ENCODE measurements at regions not wholly inside any gene's neighbourhood (a gene's known extent, or its start where the extent isn't known, plus 50 kb on each side); places are given as distances from the start of the nearest gene placed in this dataset.

DNA sequence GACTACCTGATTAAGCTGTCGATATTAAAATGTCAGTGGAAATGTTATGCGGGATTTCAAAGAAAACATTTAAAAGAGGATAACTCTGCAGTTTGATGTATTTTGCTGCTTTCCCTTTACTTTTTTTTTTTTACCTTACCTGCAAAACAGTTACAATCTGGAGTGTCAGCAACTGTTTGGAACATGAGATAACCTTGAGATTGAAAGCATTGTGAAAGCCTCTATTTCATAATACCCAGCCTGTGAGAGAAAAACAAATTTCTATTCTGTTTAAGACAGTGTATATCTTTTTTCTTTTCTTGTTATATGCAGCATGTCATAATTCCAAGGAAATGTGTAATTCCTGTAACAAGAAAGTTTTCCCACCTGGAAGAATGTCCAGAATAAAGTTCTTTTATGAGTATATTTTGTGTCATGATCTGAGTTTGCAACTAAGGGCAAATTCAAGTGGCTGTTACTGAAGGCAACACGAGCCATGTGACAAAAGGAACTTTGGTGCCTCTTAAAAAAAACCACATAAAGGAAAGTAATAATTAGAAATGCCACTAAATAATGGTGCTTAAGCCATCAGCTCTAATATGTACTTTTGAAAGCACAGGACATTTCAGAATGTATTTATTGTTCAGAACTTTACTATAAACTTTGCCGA is 297.0 kb upstream of the DSEL start:
- Histone ChIP-seq H3K36me3 (no peaks in the 10 kb centered on the region), H3K4me1 (no peaks in the 10 kb centered on the region), H3K27me3 (no peaks in the 10 kb centered on the region), H3K9me3 (no peaks in the 10 kb centered on the region), H3K4me3 (ENCODE audit: low read depth, low read length) (no peak overlapping the region)
- DNase-seq: no peak
- TF ChIP-seq, protein P1, sequence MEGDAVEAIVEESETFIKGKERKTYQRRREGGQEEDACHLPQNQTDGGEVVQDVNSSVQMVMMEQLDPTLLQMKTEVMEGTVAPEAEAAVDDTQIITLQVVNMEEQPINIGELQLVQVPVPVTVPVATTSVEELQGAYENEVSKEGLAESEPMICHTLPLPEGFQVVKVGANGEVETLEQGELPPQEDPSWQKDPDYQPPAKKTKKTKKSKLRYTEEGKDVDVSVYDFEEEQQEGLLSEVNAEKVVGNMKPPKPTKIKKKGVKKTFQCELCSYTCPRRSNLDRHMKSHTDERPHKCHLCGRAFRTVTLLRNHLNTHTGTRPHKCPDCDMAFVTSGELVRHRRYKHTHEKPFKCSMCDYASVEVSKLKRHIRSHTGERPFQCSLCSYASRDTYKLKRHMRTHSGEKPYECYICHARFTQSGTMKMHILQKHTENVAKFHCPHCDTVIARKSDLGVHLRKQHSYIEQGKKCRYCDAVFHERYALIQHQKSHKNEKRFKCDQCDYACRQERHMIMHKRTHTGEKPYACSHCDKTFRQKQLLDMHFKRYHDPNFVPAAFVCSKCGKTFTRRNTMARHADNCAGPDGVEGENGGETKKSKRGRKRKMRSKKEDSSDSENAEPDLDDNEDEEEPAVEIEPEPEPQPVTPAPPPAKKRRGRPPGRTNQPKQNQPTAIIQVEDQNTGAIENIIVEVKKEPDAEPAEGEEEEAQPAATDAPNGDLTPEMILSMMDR (IDR thresholded peaks at IDR 0.05; ENCODE audit: low read depth, low read length): no peak

DNA sequence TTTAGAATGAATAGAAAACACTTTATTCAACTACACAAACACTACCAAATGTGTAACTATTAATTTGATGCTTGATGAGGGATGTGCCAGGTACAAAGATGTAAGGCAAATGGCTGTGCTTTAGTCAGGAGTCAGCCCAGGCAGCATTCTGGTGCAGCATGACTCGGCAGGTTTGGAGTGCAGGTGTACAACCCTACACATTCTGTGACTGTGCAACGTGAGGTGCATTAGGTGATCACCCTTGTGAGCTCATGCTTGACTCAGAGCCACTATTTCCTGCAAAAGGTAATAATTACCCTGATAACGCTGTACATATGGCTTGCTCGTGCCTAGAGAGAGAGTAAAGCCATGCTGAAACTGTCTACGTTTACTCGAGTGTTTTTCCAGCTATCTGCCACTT is 288.7 kb upstream of the DSEL start:
- TF ChIP-seq, protein P1 (IDR thresholded peaks at IDR 0.05; ENCODE audit: low read depth, low read length): no peak
- Histone ChIP-seq H3K36me3 (no peaks in the 10 kb centered on the region), H3K9me3 (no peaks in the 10 kb centered on the region), H3K4me3 (ENCODE audit: low read depth, low read length) (no peak overlapping the region), H3K4me1 (no peaks in the 10 kb centered on the region), H3K27me3 (no peaks in the 10 kb centered on the region)
- no peak for DNase-seq

DNA sequence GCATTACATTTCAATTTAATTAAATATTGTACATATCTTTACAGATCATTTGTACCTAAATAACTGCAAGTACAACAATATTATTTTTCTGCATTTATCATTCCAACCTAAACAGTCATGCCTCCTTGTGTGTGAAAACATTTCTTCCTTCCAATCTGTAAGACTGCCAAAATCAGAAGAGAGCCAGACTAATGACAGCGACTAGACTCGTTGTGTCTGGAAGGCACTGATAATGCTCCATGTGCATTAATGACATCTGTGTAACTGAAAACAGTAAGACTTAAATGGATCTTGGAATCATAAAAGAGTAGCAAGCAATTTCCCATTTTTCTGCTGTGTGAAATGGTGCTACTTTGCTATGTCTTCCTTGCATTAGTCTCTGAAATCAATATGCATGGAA is 278.0 kb upstream of the DSEL start:
- Histone ChIP-seq H3K4me3 (ENCODE audit: low read depth, low read length) (no peak overlapping the region), H3K36me3 (no peaks in the 10 kb centered on the region), H3K9me3 (no peaks in the 10 kb centered on the region), H3K4me1 (no peaks in the 10 kb centered on the region), H3K27me3 (no peaks in the 10 kb centered on the region)
- no peak for DNase-seq
- TF ChIP-seq, protein P1 (IDR thresholded peaks at IDR 0.05; ENCODE audit: low read depth, low read length): no peak

DNA sequence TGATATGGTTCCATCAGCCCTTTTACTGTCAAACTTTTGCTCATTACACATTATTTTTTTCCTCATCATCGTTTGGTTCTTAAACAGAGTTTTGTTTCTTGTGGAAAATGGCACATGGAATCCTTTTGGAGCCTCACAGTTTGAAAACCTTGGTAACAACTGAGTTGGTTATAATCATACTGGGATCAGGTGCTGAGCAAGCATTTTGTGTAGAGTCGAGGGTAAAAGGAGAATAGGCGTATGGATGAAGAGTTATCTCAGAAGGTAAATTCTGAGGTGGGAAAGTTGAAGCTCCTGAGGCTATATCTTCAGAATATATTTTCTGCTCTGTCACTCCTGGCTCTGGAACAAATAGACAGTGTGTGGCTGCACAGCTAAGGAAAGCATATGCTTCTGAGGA is 274.0 kb upstream of the DSEL start:
- Histone ChIP-seq H3K27me3 (no peaks in the 10 kb centered on the region), H3K4me3 (ENCODE audit: low read depth, low read length) (no peak overlapping the region), H3K9me3 (no peaks in the 10 kb centered on the region), H3K4me1 (no peaks in the 10 kb centered on the region), H3K36me3 (no peaks in the 10 kb centered on the region)
- TF ChIP-seq, protein P1 (IDR thresholded peaks at IDR 0.05; ENCODE audit: low read depth, low read length): no peak
- DNase-seq: no peak

DNA sequence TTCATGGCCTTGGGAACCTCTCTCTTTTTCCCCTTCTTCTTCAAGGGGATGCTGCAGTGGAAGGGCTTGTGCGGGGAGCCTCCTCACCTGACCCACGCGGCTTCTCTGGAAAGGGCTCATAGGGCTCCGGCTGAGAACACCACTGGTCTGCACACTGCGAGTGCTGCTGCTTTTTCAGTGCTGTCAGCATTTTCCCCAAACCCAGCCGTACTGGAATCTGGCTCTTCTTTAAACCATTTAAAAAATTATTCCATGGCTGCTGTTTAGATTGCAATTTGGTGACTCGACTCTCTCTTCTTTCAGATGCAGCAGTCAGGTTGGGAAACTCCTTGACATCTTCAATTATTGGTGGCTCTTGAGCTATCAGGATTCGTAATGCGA is 272.6 kb upstream of the DSEL start:
- Histone ChIP-seq H3K27me3 (no peaks in the 10 kb centered on the region), H3K9me3 (no peaks in the 10 kb centered on the region), H3K4me3 (ENCODE audit: low read depth, low read length) (no peak overlapping the region), H3K36me3 (no peaks in the 10 kb centered on the region), H3K4me1 (no peaks in the 10 kb centered on the region)
- TF ChIP-seq, protein P1 (IDR thresholded peaks at IDR 0.05; ENCODE audit: low read depth, low read length): no peak
- DNase-seq: no peak

DNA sequence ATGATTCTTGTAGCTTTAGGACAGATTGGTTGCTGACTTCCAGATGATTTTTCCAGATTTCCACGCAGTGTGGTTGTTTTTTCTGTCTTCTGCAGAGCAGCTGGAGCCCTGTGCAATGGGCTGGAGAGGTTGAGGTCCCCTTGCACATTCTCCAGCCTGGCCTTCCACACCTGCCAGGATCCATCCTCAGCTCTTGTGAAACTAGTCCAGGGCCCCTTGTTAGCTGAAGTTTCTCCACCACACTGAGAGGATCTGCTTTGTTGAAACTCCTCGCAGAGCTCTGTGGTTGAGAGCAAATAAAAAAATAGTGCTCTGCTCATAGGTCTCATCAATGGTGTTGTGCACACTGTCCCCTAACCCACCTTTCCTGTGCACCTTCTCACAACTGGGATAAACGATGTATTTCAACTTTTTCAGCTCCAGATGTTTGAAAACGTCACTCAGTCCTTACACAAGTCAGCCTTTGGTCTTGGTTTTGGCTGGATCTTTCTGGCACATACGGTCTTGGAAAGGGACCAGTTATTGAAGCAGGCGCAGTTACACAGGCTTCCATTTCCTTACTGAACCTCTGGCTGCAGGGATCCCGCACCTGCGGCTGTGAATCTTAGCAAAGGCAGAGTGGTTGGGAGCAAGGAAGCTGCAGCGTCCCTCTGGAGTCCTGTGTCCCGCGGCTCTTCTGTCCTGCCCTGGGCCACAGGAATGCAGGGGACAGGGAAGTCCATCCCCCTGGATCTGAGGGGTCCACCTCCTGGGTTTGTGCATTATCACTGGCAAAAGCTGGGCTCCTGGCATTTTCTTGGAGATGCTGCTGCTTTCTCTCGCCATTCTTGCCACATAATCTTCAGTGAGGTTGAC is 272.0 kb upstream of the DSEL start:
- TF ChIP-seq, protein P1 (IDR thresholded peaks at IDR 0.05; ENCODE audit: low read depth, low read length): no peak
- H3K9me3 ChIP-seq: no peaks in the 10 kb centered on the region
- no peaks in the 10 kb centered on the region for H3K4me1 ChIP-seq

More for the DNA sequence above, 272.0 kb upstream of the DSEL start:
- no peaks in the 10 kb centered on the region for H3K27me3 ChIP-seq
- H3K36me3 ChIP-seq: no peaks in the 10 kb centered on the region
- H3K4me3 ChIP-seq (ENCODE audit: low read depth, low read length): no peak overlapping the region
- DNase-seq: no peak

All from BE2C (cell line).